Cardiac septum (tissue), 1 donor: ENCODE measurements at regions not wholly inside any gene's neighbourhood (a gene's known extent, or its start where the extent isn't known, plus 50 kb on each side); places are given as distances from the start of the nearest gene placed in this dataset.

Experiments
- DNase-seq: peaks from one replicate; pipeline ENCODE4 v3.0.0-alpha.2; 2020; ENCODE audit warnings: low spot score
- intact Hi-C: fragments of 100-400 bp; cut with DNase I; formaldehyde crosslinking; loops from one replicate; pipeline ENCODE4 v1.14.0; 2022
- donor health status: DM: no; HTN: no; CAD: no.

- DNase-seq = no peak
- intact Hi-C loops = loop anchor here (5.0 kb wide), 1 partner anchor 951 kb away; no protein-coding TSS in a partner anchor
Measured at GRCh38 chrX:20531667-20532066, 265.0 kb upstream of the RPS6KA3 start.

- intact Hi-C loops = loop anchor here (5.0 kb wide), 1 partner anchor 952 kb away; no protein-coding TSS in a partner anchor
- no peak for DNase-seq
Measured at GRCh38 chrX:20530406-20530921, 263.8 kb upstream of the RPS6KA3 start.

GRCh38 chrX:20529711-20530110 lies 263.0 kb upstream of the RPS6KA3 start:
- intact Hi-C loops = loop anchor here (5.0 to 10.0 kb wide), 2 partner anchors 953 to 1215 kb away; no protein-coding TSS in a partner anchor
- DNase-seq = no peak

- intact Hi-C loops = loop anchor here (10.0 kb wide), 1 partner anchor 1216 kb away; no protein-coding TSS in a partner anchor
Measured at GRCh38 chrX:20529301-20529700, 262.6 kb upstream of the RPS6KA3 start.

GRCh38 chrX:20527558-20528011 lies 260.9 kb upstream of the RPS6KA3 start:
- DNase-seq = no peak
- intact Hi-C loops = loop anchor here (10.0 kb wide), 1 partner anchor 1217 kb away; no protein-coding TSS in a partner anchor

More at GRCh38 chrX:20529301-20529700, 262.6 kb upstream of the RPS6KA3 start:
- no peak for DNase-seq

GRCh38 chrX:20527041-20527440 lies 260.3 kb upstream of the RPS6KA3 start:
- DNase-seq = no peak
- intact Hi-C loops = loop anchor here (10.0 kb wide), 1 partner anchor 1218 kb away; no protein-coding TSS in a partner anchor

- intact Hi-C loops = loop anchor here (10.0 kb wide), 1 partner anchor 1221 kb away; no protein-coding TSS in a partner anchor
- no peak for DNase-seq
Measured at GRCh38 chrX:20523626-20524312, 257.1 kb upstream of the RPS6KA3 start.

- intact Hi-C loops = loop anchor here (10.0 kb wide), 1 partner anchor 1222 kb away; no protein-coding TSS in a partner anchor
- DNase-seq = no peak
Measured at GRCh38 chrX:20522420-20522819, 255.7 kb upstream of the RPS6KA3 start.

GRCh38 chrX:20521222-20521621 lies 254.5 kb upstream of the RPS6KA3 start:
- intact Hi-C loops = loop anchor here (10.0 kb wide), 1 partner anchor 1224 kb away; no protein-coding TSS in a partner anchor
- no peak for DNase-seq

GRCh38 chrX:20519826-20520225 lies 253.1 kb upstream of the RPS6KA3 start:
- no peak for DNase-seq
- intact Hi-C loops = loop anchor here (10.0 kb wide), 1 partner anchor 1225 kb away; no protein-coding TSS in a partner anchor

- intact Hi-C loops = no loop called here
- no peak for DNase-seq
Measured at GRCh38 chrX:20519146-20519545, 252.4 kb upstream of the RPS6KA3 start.

GRCh38 chrX:20517565-20517964 lies 250.9 kb upstream of the RPS6KA3 start:
- DNase-seq = no peak
- intact Hi-C loops = no loop called here

GRCh38 chrX:20515841-20516461 lies 249.2 kb upstream of the RPS6KA3 start:
- intact Hi-C loops = no loop called here
- no peak for DNase-seq

GRCh38 chrX:20514358-20514757 lies 247.6 kb upstream of the RPS6KA3 start:
- DNase-seq = no peak
- intact Hi-C loops = no loop called here

- intact Hi-C loops = no loop called here
- no peak for DNase-seq
Measured at GRCh38 chrX:20513185-20513584, 246.5 kb upstream of the RPS6KA3 start.

- intact Hi-C loops = no loop called here
- DNase-seq = no peak
Measured at GRCh38 chrX:20511792-20512191, 245.1 kb upstream of the RPS6KA3 start.

GRCh38 chrX:20507901-20508620 lies 241.4 kb upstream of the RPS6KA3 start:
- intact Hi-C loops = no loop called here
- DNase-seq = no peak

GRCh38 chrX:20506739-20507138 lies 240.0 kb upstream of the RPS6KA3 start:
- intact Hi-C loops = no loop called here
- no peak for DNase-seq

GRCh38 chrX:20500949-20501348 lies 234.2 kb upstream of the RPS6KA3 start:
- intact Hi-C loops = no loop called here
- no peak for DNase-seq
